Stimulated activated naive CD4-positive, alpha-beta T cell (primary cell): ENCODE measurements at regions not wholly inside any gene's neighbourhood (a gene's known extent, or its start where the extent isn't known, plus 50 kb on each side); places are given as distances from the start of the nearest gene placed in this dataset.
"Not testable (repeated sequence)": the region's sequence is repeated elsewhere in the genome, so short reads cannot be mapped to it uniquely, and the experiment has no call there.

Source experiments
- DNase-seq, 6 experiments: peaks; one replicate each; lab custom pipeline; 2025; lab: John Stamatoyannopoulos, UW

- DNase-seq, result not testable (repeated sequence)
Observed at GRCh38 chr12:124070394-124071074, 97.5 kb downstream of the ZNF664 start.

GRCh38 chr12:124071075-124071443 lies 98.0 kb downstream of the ZNF664 start:
- no peak for DNase-seq

- DNase-seq, result no peak
Observed at GRCh38 chr12:124073356-124074035, 100.5 kb downstream of the ZNF664 start.

- no peak for DNase-seq
Observed at GRCh38 chr12:124075841-124076240, 102.8 kb downstream of the ZNF664 start.

- DNase-seq, result no peak
Observed at GRCh38 chr12:124077701-124078100, 104.7 kb downstream of the ZNF664 start.

- no peak for DNase-seq
Observed at GRCh38 chr12:124078800-124079199, 105.8 kb downstream of the ZNF664 start.

GRCh38 chr12:124080649-124081048 lies 107.6 kb downstream of the ZNF664 start:
- DNase-seq, result no peak

- DNase-seq, result no peak
Observed at GRCh38 chr12:124082012-124082411, 109.0 kb downstream of the ZNF664 start.

- DNase-seq, result no peak
Observed at GRCh38 chr12:124082687-124083086, 109.7 kb downstream of the ZNF664 start.

GRCh38 chr12:124083708-124084107 lies 110.7 kb downstream of the ZNF664 start:
- no peak for DNase-seq

- no peak for DNase-seq
Observed at GRCh38 chr12:124085419-124086296, 112.6 kb downstream of the ZNF664 start.

GRCh38 chr12:124086299-124086898 lies 113.4 kb downstream of the ZNF664 start:
- DNase-seq, result no peak

- DNase-seq, result no peak
Observed at GRCh38 chr12:124087266-124088051, 114.4 kb downstream of the ZNF664 start.

GRCh38 chr12:124088217-124088907 lies 115.3 kb downstream of the ZNF664 start:
- DNase-seq, result no peak

- not testable (repeated sequence) for DNase-seq
Observed at GRCh38 chr12:124089181-124089914, 116.3 kb downstream of the ZNF664 start.

GRCh38 chr12:124091835-124092234 lies 118.8 kb downstream of the ZNF664 start:
- no peak for DNase-seq

- DNase-seq, result not testable (repeated sequence)
Observed at GRCh38 chr12:124092532-124092931, 119.5 kb downstream of the ZNF664 start.

GRCh38 chr12:124093297-124093696 lies 120.3 kb downstream of the ZNF664 start:
- no peak for DNase-seq

GRCh38 chr12:124094188-124094587 lies 121.2 kb downstream of the ZNF664 start:
- no peak for DNase-seq

- no peak for DNase-seq
Observed at GRCh38 chr12:124094733-124095132, 121.7 kb downstream of the ZNF664 start.
